ENCODE measurements at regions not wholly inside any gene's neighbourhood (a gene's known extent, or its start where the extent isn't known, plus 50 kb on each side); places are given as distances from the start of the nearest gene placed in this dataset.

- TF ChIP-seq TAF1 (IDR thresholded peaks at IDR 0.05; ENCODE audit: borderline replicate concordance, insufficient read depth, low read length) (no peak), FOXP2 (optimal IDR thresholded peaks at IDR 0.05; ENCODE audit: borderline replicate concordance, extremely low read depth, extremely low read length, insufficient read depth) (no peak), POLR2AphosphoS5 (IDR thresholded peaks at IDR 0.05; ENCODE audit: low read depth, low read length) (no peak), SIN3A (IDR thresholded peaks at IDR 0.05; ENCODE audit: borderline replicate concordance, insufficient read depth, low read length) (no peak)
Observed at GRCh38 chr15:31446546-31446945, 119.9 kb downstream of the KLF13 start.

GRCh38 chr15:31447931-31448634 lies 121.4 kb downstream of the KLF13 start:
- no peak for TF ChIP-seq TAF1 (IDR thresholded peaks at IDR 0.05; ENCODE audit: borderline replicate concordance, insufficient read depth, low read length)

GRCh38 chr15:31448635-31448979 lies 122.0 kb downstream of the KLF13 start:
- TF ChIP-seq SIN3A (IDR thresholded peaks at IDR 0.05; ENCODE audit: borderline replicate concordance, insufficient read depth, low read length), result no peak
- TF ChIP-seq TAF1 (IDR thresholded peaks at IDR 0.05; ENCODE audit: borderline replicate concordance, insufficient read depth, low read length), result no peak

GRCh38 chr15:31452595-31453557 lies 126.2 kb downstream of the KLF13 start:
- TF ChIP-seq SIN3A (IDR thresholded peaks at IDR 0.05; ENCODE audit: borderline replicate concordance, insufficient read depth, low read length) (no peak), REST (IDR thresholded peaks at IDR 0.05; ENCODE audit: insufficient read depth in 1 of 2, low read depth in 2 of 2, low read length in 2 of 2) (no peak), FOXP2 (optimal IDR thresholded peaks at IDR 0.05; ENCODE audit: borderline replicate concordance, extremely low read depth, extremely low read length, insufficient read depth) (no peak), TAF1 (IDR thresholded peaks at IDR 0.05; ENCODE audit: borderline replicate concordance, insufficient read depth, low read length) (no peak), POLR2AphosphoS5 (IDR thresholded peaks at IDR 0.05; ENCODE audit: low read depth, low read length) (no peak)

GRCh38 chr15:31453558-31454318 lies 127.1 kb downstream of the KLF13 start:
- TF ChIP-seq POLR2AphosphoS5 (IDR thresholded peaks at IDR 0.05; ENCODE audit: low read depth, low read length) (no peak), TAF1 (IDR thresholded peaks at IDR 0.05; ENCODE audit: borderline replicate concordance, insufficient read depth, low read length) (no peak), FOXP2 (optimal IDR thresholded peaks at IDR 0.05; ENCODE audit: borderline replicate concordance, extremely low read depth, extremely low read length, insufficient read depth) (no peak), REST (IDR thresholded peaks at IDR 0.05; ENCODE audit: insufficient read depth in 1 of 2, low read depth in 2 of 2, low read length in 2 of 2) (no peak), SIN3A (IDR thresholded peaks at IDR 0.05; ENCODE audit: borderline replicate concordance, insufficient read depth, low read length) (no peak)

- TF ChIP-seq SIN3A (IDR thresholded peaks at IDR 0.05; ENCODE audit: borderline replicate concordance, insufficient read depth, low read length) (no peak), POLR2AphosphoS5 (IDR thresholded peaks at IDR 0.05; ENCODE audit: low read depth, low read length) (no peak), TAF1 (IDR thresholded peaks at IDR 0.05; ENCODE audit: borderline replicate concordance, insufficient read depth, low read length) (no peak), FOXP2 (optimal IDR thresholded peaks at IDR 0.05; ENCODE audit: borderline replicate concordance, extremely low read depth, extremely low read length, insufficient read depth) (no peak), REST (IDR thresholded peaks at IDR 0.05; ENCODE audit: insufficient read depth in 1 of 2, low read depth in 2 of 2, low read length in 2 of 2) (no peak)
Observed at GRCh38 chr15:31455499-31455898, 128.9 kb downstream of the KLF13 start.

Measured in PFSK-1 (cell line).